Cardiac muscle cell (in vitro differentiated cells and primary cell): ENCODE measurements at regions not wholly inside any gene's neighbourhood (a gene's known extent, or its start where the extent isn't known, plus 50 kb on each side); places are given as distances from the start of the nearest gene placed in this dataset.
"Not testable (repeated sequence)": the region's sequence is repeated elsewhere in the genome, so short reads cannot be mapped to it uniquely, and the experiment has no call there.

Experiments
- DNase-seq, 2 donors: peaks; one replicate each; pipeline versions ENCODE4 v3.0.0 to v3.0.0-alpha.2; 2010 to 2017; ENCODE audit warnings: low read depth in 1 of 2, low spot score in 1 of 2
- H3K27ac ChIP-seq: fragments of 200-600 bp; sonication (generic); 2 replicates; pipeline ENCODE4 v1.5.1; 2016
- H3K27me3 ChIP-seq: fragments of 200-600 bp; sonication (generic); 2 replicates; pipeline ENCODE4 v1.6.0; 2016; ENCODE audit warnings: control low read depth
- H3K36me3 ChIP-seq: fragments of 200-600 bp; sonication (generic); 2 replicates; pipeline ENCODE4 v1.5.1; 2016; ENCODE audit warnings: control low read depth
- H3K4me1 ChIP-seq: fragments of 200-600 bp; sonication (generic); 2 replicates; pipeline ENCODE4 v1.8.1; 2017; ENCODE audit warnings: low read depth, mild to moderate bottlenecking, mixed run types
- H3K4me3 ChIP-seq: fragments of 200-600 bp; sonication (generic); 2 replicates; pipeline ENCODE4 v1.5.1; 2016; ENCODE audit warnings: mild to moderate bottlenecking
- H3K9me3 ChIP-seq: fragments of 200-600 bp; sonication (generic); 2 replicates; pipeline ENCODE4 v1.5.1; 2017; ENCODE audit warnings: low read depth, mild to moderate bottlenecking, control low read depth
- TF ChIP-seq, protein P1 (sequence below): IDR thresholded peaks from 2 replicates; pipeline ENCODE4 v1.5.1; 2012; ENCODE audit warnings: low read depth, mild to moderate bottlenecking, low read length

DNA sequence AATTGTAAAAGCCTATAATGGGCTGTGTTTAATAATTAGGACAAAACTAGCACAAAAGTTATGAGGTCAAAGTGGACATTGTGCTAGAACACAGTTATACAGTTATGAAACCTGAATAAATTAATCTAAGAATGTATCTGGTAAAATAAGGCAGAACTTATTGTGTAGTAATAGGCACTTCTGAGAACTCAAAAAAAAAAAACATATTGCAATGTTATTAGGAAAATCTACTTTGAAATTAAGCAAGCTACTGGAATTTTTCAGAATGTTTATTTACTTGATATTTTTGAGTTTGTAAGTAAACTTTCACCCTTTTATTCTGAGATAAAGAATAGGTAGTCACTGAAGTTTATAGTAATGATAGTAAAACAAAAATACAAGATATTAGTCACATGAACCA is 135.8 kb upstream of the ABCB5 start:
- Histone ChIP-seq H3K27ac (no peak overlapping the region), H3K4me1 (no peaks in the 10 kb centered on the region), H3K4me3 (no peak overlapping the region), H3K9me3 (no peaks in the 10 kb centered on the region), H3K36me3 (no peaks in the 10 kb centered on the region), H3K27me3 (no peaks in the 10 kb centered on the region)
- TF ChIP-seq, protein P1, sequence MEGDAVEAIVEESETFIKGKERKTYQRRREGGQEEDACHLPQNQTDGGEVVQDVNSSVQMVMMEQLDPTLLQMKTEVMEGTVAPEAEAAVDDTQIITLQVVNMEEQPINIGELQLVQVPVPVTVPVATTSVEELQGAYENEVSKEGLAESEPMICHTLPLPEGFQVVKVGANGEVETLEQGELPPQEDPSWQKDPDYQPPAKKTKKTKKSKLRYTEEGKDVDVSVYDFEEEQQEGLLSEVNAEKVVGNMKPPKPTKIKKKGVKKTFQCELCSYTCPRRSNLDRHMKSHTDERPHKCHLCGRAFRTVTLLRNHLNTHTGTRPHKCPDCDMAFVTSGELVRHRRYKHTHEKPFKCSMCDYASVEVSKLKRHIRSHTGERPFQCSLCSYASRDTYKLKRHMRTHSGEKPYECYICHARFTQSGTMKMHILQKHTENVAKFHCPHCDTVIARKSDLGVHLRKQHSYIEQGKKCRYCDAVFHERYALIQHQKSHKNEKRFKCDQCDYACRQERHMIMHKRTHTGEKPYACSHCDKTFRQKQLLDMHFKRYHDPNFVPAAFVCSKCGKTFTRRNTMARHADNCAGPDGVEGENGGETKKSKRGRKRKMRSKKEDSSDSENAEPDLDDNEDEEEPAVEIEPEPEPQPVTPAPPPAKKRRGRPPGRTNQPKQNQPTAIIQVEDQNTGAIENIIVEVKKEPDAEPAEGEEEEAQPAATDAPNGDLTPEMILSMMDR = no peak
- DNase-seq = no peak

DNA sequence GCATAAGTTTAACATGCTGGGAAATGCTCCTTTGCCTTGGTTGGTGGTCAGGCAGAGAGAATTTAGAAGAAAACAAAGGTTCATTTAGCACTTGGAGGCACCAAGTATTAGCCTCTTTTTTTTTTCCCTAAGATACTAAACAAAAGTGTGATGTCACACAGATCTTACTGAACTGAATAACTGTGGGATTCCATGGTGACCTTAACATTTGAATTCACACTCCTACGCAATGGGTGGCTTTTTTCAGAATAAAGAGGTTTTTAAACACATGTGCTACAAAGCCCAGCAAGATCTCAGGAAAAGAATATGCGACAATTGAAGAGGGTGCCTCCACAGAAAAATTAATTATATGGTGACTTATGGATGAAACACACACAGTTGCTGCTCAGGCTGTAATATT is 133.4 kb upstream of the ABCB5 start:
- no peaks in the 10 kb centered on the region for H3K27me3 ChIP-seq
- H3K4me3 ChIP-seq = no peak overlapping the region
- TF ChIP-seq, protein P1 = no peak
- H3K9me3 ChIP-seq = no peaks in the 10 kb centered on the region
- H3K36me3 ChIP-seq = no peaks in the 10 kb centered on the region
- no peak overlapping the region for H3K27ac ChIP-seq
- no peaks in the 10 kb centered on the region for H3K4me1 ChIP-seq
- no peak for DNase-seq

DNA sequence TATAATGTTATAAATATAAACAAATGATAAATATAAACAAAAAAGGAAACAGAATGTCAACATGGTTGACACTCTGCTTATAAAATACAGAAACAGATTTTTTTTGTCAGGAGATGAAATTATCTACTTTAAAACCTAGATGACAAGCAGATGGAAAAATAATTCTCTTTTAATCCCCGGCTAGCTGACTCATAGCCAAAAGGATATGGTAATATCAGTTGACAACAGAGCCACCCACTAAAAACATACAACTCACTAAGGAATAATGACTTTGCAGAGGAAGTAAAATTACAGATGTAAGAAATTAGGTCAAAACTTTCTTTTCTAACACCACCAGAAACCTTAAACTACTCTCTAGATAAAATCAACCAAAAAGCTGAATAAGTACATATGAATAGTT is 131.1 kb upstream of the ABCB5 start:
- TF ChIP-seq, protein P1 = no peak
- DNase-seq = no peak
- H3K4me1 ChIP-seq = no peaks in the 10 kb centered on the region
- H3K9me3 ChIP-seq = no peaks in the 10 kb centered on the region
- no peak overlapping the region for H3K4me3 ChIP-seq
- no peaks in the 10 kb centered on the region for H3K36me3 ChIP-seq
- no peaks in the 10 kb centered on the region for H3K27me3 ChIP-seq
- no peak overlapping the region for H3K27ac ChIP-seq

DNA sequence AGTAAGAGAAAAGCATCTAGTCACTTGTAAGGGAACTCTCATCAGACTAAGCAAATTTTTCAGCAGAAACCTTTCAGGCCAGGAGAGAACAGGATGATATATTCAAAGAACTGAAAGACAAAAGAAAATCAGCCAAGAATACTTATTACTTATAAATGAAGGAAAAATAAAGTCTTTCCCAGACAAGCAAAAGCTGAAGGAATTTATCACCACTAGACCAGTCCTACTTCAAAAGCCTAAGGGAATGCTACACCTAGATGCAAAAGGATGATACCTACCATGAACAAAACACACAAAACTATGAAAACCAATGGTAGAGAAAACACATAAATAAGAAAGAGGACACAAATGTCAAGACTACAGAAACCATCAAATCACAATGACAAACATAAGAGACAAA is 126.6 kb upstream of the ABCB5 start:
- no peak for DNase-seq
- no peaks in the 10 kb centered on the region for H3K36me3 ChIP-seq
- TF ChIP-seq, protein P1 = no peak
- H3K27ac ChIP-seq = no peak overlapping the region
- H3K9me3 ChIP-seq = no peaks in the 10 kb centered on the region
- H3K4me3 ChIP-seq = no peak overlapping the region
- no peaks in the 10 kb centered on the region for H3K4me1 ChIP-seq
- H3K27me3 ChIP-seq = no peaks in the 10 kb centered on the region

DNA sequence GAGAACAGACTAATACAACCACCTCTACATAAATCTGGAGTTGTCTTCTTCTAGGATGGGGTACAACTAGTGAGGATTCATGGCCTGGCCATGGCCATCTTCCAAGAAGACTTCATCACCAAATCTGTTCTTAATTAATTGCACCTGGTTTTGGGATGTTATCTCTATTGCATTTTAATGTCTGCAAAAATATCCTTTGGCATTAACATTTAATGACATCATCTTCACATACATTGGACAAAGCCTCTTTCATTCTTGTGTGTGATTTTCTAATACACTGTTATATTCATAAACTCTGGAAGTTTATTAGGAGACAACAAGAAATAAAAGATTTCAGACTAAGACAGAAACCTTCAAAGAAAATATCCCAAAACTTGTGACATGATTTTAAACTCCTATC is 124.2 kb upstream of the ABCB5 start:
- no peaks in the 10 kb centered on the region for H3K9me3 ChIP-seq
- H3K4me3 ChIP-seq = no peak overlapping the region
- H3K27ac ChIP-seq = no peak overlapping the region
- H3K27me3 ChIP-seq = no peaks in the 10 kb centered on the region
- TF ChIP-seq, protein P1 = no peak
- no peak for DNase-seq
- H3K36me3 ChIP-seq = no peaks in the 10 kb centered on the region
- H3K4me1 ChIP-seq = no peaks in the 10 kb centered on the region

DNA sequence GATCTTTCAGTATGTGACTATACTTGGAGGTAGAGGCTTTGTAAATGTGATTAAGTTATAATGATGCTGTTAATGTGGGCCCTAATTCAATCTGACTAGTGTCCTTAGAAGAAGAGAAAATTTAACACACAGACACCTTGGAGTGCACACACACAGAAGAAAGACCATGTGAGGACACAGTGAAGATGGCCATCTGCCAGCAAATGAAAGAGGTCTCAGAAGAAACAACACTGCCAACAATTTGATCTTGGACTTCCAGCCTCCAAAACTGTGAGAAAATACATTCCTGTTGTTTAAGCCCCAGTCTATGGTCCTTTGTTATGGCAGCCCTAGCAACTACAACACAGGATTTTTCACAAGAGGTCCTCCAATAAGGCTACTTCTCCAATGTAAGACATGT is 120.9 kb upstream of the ABCB5 start:
- H3K36me3 ChIP-seq = no peaks in the 10 kb centered on the region
- no peaks in the 10 kb centered on the region for H3K4me1 ChIP-seq

DNA sequence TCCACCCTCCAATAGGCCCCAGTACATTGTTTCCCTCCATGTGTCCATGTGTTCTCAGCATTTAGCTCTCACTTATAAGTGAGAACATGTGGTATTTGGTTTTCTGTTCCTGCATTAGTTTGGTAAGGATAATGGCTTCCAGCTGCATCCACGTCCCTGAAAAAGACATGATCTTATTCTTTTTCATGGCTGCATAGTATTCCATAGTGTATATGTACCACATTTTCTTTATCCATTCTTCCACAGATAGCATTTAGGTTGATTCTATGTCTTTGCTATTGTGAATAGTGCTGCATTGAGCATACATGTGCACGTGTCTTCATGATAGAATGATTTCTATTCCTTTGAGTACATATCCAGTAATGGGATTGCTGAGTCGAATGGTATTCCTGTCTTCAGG is 114.0 kb upstream of the ABCB5 start:
- H3K4me1 ChIP-seq, H3K9me3 ChIP-seq, H3K27ac ChIP-seq, H3K36me3 ChIP-seq, DNase-seq, H3K4me3 ChIP-seq, H3K27me3 ChIP-seq: not testable (repeated sequence)

More for the DNA sequence above, 120.9 kb upstream of the ABCB5 start:
- no peak overlapping the region for H3K4me3 ChIP-seq
- no peaks in the 10 kb centered on the region for H3K9me3 ChIP-seq
- no peak for DNase-seq
- TF ChIP-seq, protein P1 = no peak
- H3K27ac ChIP-seq = no peak overlapping the region
- H3K27me3 ChIP-seq = no peaks in the 10 kb centered on the region
